ENCODE measurements at regions not wholly inside any gene's neighbourhood (a gene's known extent, or its start where the extent isn't known, plus 50 kb on each side); places are given as distances from the start of the nearest gene placed in this dataset.

DNA sequence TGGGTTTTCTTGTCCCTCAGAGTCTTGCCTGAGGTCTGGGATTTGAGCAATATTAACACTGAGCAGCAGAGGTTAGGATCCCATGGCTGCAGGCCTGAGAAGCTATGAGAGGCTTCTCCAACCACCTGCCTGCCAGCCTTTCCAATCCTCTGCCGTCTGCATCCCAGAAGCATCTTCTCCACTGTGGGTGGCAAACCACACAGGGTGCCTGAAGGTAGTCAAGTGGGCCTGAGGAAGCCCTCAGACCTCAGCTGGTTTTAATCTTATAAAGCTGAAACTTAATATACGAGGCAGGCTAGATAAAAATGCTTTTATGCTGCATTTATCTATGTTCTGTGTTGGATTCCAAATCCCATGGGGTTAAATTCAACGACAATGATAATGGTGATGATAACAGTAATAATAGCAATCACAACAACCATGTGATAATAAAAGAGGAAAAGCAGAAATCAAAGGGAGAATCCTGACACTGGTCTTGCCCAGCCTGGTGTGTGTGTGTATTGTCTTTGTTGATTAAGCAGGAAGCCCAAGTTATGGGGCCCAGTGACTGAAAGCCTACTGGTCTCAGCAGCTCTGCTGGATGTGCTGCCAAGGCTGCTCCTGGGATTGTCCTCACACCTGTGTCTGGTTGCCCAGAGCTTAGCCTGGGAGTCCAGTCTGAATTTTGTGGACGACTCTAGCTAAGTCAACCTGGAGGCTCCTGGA, 59.7 kb upstream of the LDAH start:
- no peak overlapping the region for H3K27ac ChIP-seq (ENCODE audit: low read depth in 1 of 2, low read length in 2 of 2)
- ATAC-seq (ENCODE audit: low FRiP score) (no peak), DNase-seq (no peak)
- no peaks in the 10 kb centered on the region for H3K27me3 ChIP-seq (ENCODE audit: control insufficient read depth in 1 of 2, insufficient read depth in 2 of 2, low read length in 1 of 2)
- no peaks in the 10 kb centered on the region for H3K9me3 ChIP-seq (ENCODE audit: control insufficient read depth, low read length)
- WGBS, 2 donors = 77 to 79% methylated on average over 4 of the region's 4 CpGs
- H3K36me3 ChIP-seq (ENCODE audit: control insufficient read depth in 1 of 2, insufficient read depth in 2 of 2, low read length in 1 of 2) = no peaks in the 10 kb centered on the region
- no peaks in the 10 kb centered on the region for H3K4me1 ChIP-seq (ENCODE audit: control insufficient read depth in 1 of 2, insufficient read depth in 2 of 2, low read length in 2 of 2)
- intact Hi-C loops (cut with DNase I) = no loop called here
- H3K4me3 ChIP-seq (ENCODE audit: low read length in 2 of 2) = no peak overlapping the region

GRCh38 chr2:20880221-20880771, 57.4 kb upstream of the LDAH start:
- ATAC-seq (ENCODE audit: low FRiP score) (no peak), DNase-seq (no peak)
- intact Hi-C loops (cut with DNase I) = no loop called here

DNA sequence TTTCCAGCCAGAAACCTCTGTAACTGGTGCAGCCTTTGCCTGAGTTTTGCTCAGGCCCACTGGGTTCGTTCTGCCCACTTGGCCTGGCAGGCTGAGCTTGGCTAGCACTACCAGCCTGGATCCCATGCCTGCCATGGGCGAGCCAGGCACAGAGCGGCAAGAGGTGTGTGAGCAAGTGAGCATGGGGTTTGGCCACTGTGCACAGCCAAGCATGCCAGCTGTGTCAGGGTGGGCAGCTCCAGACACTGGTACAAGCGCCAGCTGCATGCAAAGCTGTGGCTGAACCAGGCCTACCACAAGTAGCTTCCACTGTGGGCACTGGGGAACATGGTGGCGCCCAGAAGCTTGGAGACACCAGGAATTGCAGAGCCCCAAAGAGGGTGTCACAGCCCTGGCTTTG, 56.3 kb upstream of the LDAH start:
- no peak overlapping the region for H3K4me3 ChIP-seq (ENCODE audit: low read length in 2 of 2)
- intact Hi-C loops (cut with DNase I) = no loop called here
- no peaks in the 10 kb centered on the region for H3K4me1 ChIP-seq (ENCODE audit: control insufficient read depth in 1 of 2, insufficient read depth in 2 of 2, low read length in 2 of 2)

More at GRCh38 chr2:20880221-20880771, 57.4 kb upstream of the LDAH start:
- H3K4me1 ChIP-seq (ENCODE audit: control insufficient read depth in 1 of 2, insufficient read depth in 2 of 2, low read length in 2 of 2) = no peaks in the 10 kb centered on the region
- WGBS, 2 donors = 79 to 82% methylated on average over 13 of the region's 13 CpGs
- H3K4me3 ChIP-seq (ENCODE audit: low read length in 2 of 2) = no peak overlapping the region
- H3K27me3 ChIP-seq (ENCODE audit: control insufficient read depth in 1 of 2, insufficient read depth in 2 of 2, low read length in 1 of 2) = no peaks in the 10 kb centered on the region
- no peaks in the 10 kb centered on the region for H3K9me3 ChIP-seq (ENCODE audit: control insufficient read depth, low read length)
- no peak overlapping the region for H3K27ac ChIP-seq (ENCODE audit: low read depth in 1 of 2, low read length in 2 of 2)
- H3K36me3 ChIP-seq (ENCODE audit: control insufficient read depth in 1 of 2, insufficient read depth in 2 of 2, low read length in 1 of 2) = peaks cover 0 to 2% of the 10 kb centered on the region in 2 donors

GRCh38 chr2:20877960-20878359, 55.1 kb upstream of the LDAH start:
- peak; percentile 80 for ATAC-seq (ENCODE audit: low FRiP score)
- 0 to 1% methylated on average over 2 of the region's 2 CpGs for WGBS, 2 donors

More for the DNA sequence above, 56.3 kb upstream of the LDAH start:
- ATAC-seq (ENCODE audit: low FRiP score) = no peak
- Histone ChIP-seq H3K27ac (ENCODE audit: low read depth in 1 of 2, low read length in 2 of 2) (no peak overlapping the region), H3K27me3 (ENCODE audit: control insufficient read depth in 1 of 2, insufficient read depth in 2 of 2, low read length in 1 of 2) (no peaks in the 10 kb centered on the region), H3K36me3 (ENCODE audit: control insufficient read depth in 1 of 2, insufficient read depth in 2 of 2, low read length in 1 of 2) (peaks cover 0 to 2% of the 10 kb centered on the region in 2 donors), H3K9me3 (ENCODE audit: control insufficient read depth, low read length) (no peaks in the 10 kb centered on the region)
- WGBS, 2 donors = 90 to 92% methylated on average over 5 of the region's 5 CpGs
- DNase-seq = no peak

More at GRCh38 chr2:20877960-20878359, 55.1 kb upstream of the LDAH start:
- H3K36me3 ChIP-seq (ENCODE audit: control insufficient read depth in 1 of 2, insufficient read depth in 2 of 2, low read length in 1 of 2) = peaks cover 0 to 2% of the 10 kb centered on the region in 2 donors
- no peak overlapping the region for H3K27ac ChIP-seq (ENCODE audit: low read depth in 1 of 2, low read length in 2 of 2)
- no peaks in the 10 kb centered on the region for H3K27me3 ChIP-seq (ENCODE audit: control insufficient read depth in 1 of 2, insufficient read depth in 2 of 2, low read length in 1 of 2)
- no peak for DNase-seq
- no peaks in the 10 kb centered on the region for H3K4me1 ChIP-seq (ENCODE audit: control insufficient read depth in 1 of 2, insufficient read depth in 2 of 2, low read length in 2 of 2)
- intact Hi-C loops (cut with DNase I) = no loop called here
- H3K9me3 ChIP-seq (ENCODE audit: control insufficient read depth, low read length) = no peaks in the 10 kb centered on the region
- no peak overlapping the region for H3K4me3 ChIP-seq (ENCODE audit: low read length in 2 of 2)

Measured in aorta (tissue), 5 donors.